Adrenal gland (tissue), 5 donors: ENCODE measurements at regions not wholly inside any gene's neighbourhood (a gene's known extent, or its start where the extent isn't known, plus 50 kb on each side); places are given as distances from the start of the nearest gene placed in this dataset.
"Not testable (repeated sequence)": the region's sequence is repeated elsewhere in the genome, so short reads cannot be mapped to it uniquely, and the experiment has no call there.

Experiments used
- CTCF ChIP-seq, 6 experiments: fragments of 450-650 bp in 4 of 6; fragments of 200-600 bp in 2 of 6; sonication (generic) in 1 of 6; IDR thresholded peaks; 1 replicate in 5 of 6; 2 replicates in 1 of 6; pipeline versions ENCODE4 v1.5.1 to v1.8.0; 2016 to 2021; ENCODE audit warnings: antibody characterized with exemption in 6 of 6, mild to moderate bottlenecking in 2 of 6, moderate library complexity in 1 of 6
- POLR2A ChIP-seq, 2 donors: fragments of 450-650 bp; IDR thresholded peaks; one replicate each; pipeline ENCODE4 v1.6.1; 2017; ENCODE audit warnings: antibody characterized with exemption in 2 of 2, mild to moderate bottlenecking in 2 of 2, moderate library complexity in 1 of 2
- donor health status: DM: no; HTN: no; CAD: no.

- TF ChIP-seq CTCF, POLR2A (IDR thresholded peaks at IDR 0.05): not testable (repeated sequence)
These were observed 500.0 kb downstream of the PREX1 start for GRCh38 chr20:48327848-48328247.
